WERI-Rb-1 (cell line): ENCODE measurements at regions not wholly inside any gene's neighbourhood (a gene's known extent, or its start where the extent isn't known, plus 50 kb on each side); places are given as distances from the start of the nearest gene placed in this dataset.

Experiments
- DNase-seq: peaks from one replicate; pipeline ENCODE4 v3.0.0-alpha.2; 2020
- H3K27ac ChIP-seq: fragments of 250-450 bp; sonication (Bioruptor Pico); 2 replicates; pipeline ENCODE4 v1.5.1; 2020; ENCODE audit warnings: mild to moderate bottlenecking, moderate library complexity
- H3K27me3 ChIP-seq: fragments of 250-450 bp; sonication (Bioruptor Pico); 2 replicates; pipeline ENCODE4 v1.5.1; 2021; ENCODE audit warnings: mild to moderate bottlenecking, low read depth, moderate library complexity; ENCODE audit not compliant: insufficient read depth, severe bottlenecking
- H3K36me3 ChIP-seq: fragments of 250-450 bp; sonication (Bioruptor Pico); 2 replicates; pipeline ENCODE4 v1.5.1; 2020; ENCODE audit warnings: mild to moderate bottlenecking, moderate library complexity
- H3K4me3 ChIP-seq: 2 replicates; pipeline ENCODE4 v1.5.1; 2011; ENCODE audit warnings: low read depth, mild to moderate bottlenecking, control low read depth, low read length
- H3K9me3 ChIP-seq: fragments of 250-450 bp; sonication (Bioruptor Pico); 2 replicates; pipeline ENCODE4 v1.5.1; 2021; ENCODE audit warnings: mild to moderate bottlenecking, moderate library complexity; ENCODE audit not compliant: severe bottlenecking
- TF ChIP-seq, protein P1 (sequence below): IDR thresholded peaks from 2 replicates; pipeline ENCODE4 v1.5.1; 2011; ENCODE audit warnings: low read depth, mild to moderate bottlenecking, control low read depth, inconsistent platforms, low read length

DNA sequence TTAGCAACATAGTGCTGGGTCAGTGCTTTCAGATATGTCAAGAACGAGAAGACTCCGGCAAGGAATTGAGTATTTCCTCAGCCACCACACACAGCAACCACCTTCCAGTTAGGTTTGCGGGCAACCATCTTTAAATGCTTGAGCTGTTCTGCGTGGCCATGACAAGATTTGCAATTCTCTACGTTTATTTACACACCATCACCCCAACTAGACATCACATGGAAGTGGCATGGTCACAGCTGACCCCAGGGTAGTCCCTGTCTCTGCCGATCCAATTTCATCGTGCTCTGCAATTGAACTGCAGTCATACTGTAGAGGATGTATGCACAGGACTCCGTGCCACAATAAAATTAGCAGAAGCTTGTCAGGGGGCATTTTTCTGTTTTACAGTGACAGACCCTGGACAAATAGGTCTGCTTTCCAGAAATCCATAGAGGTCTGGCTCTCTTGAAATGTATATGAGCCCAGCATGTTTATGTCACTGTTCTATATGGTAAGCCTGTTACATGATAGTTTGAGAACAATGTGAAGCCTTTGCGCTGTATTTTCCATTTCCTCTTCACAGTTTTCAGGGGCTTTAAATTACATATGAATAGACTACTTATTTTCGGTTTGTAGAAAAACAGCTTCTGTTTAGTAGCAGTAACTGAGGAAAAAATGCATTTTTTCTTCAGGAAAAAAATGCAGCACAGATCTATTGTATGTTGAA, 605.2 kb downstream of the NR4A2 start:
- Histone ChIP-seq H3K27ac (no peak overlapping the region), H3K9me3 (no peaks in the 10 kb centered on the region), H3K27me3 (no peaks in the 10 kb centered on the region), H3K4me3 (no peak overlapping the region), H3K36me3 (no peaks in the 10 kb centered on the region)
- TF ChIP-seq, protein P1, sequence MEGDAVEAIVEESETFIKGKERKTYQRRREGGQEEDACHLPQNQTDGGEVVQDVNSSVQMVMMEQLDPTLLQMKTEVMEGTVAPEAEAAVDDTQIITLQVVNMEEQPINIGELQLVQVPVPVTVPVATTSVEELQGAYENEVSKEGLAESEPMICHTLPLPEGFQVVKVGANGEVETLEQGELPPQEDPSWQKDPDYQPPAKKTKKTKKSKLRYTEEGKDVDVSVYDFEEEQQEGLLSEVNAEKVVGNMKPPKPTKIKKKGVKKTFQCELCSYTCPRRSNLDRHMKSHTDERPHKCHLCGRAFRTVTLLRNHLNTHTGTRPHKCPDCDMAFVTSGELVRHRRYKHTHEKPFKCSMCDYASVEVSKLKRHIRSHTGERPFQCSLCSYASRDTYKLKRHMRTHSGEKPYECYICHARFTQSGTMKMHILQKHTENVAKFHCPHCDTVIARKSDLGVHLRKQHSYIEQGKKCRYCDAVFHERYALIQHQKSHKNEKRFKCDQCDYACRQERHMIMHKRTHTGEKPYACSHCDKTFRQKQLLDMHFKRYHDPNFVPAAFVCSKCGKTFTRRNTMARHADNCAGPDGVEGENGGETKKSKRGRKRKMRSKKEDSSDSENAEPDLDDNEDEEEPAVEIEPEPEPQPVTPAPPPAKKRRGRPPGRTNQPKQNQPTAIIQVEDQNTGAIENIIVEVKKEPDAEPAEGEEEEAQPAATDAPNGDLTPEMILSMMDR = no peak
- no peak for DNase-seq

DNA sequence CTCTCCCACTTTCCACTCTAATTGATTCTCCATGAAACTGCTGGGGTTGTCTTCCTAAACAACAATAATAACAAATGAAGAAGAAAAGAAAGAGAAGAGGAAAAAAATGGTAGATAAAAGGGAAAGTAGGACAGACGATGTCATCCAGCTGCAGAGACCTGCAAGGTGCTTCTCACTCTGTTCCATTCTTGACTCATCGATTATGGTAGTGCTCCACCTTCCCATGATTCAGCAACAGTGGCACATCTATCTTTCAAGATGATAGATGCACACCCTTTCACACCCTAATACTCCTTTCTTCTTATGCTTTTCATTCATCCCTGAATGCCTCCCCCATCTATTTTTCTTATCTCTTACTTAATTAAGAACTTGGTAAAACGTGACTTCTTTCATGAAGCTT, 610.2 kb downstream of the NR4A2 start:
- TF ChIP-seq, protein P1 = no peak
- no peak overlapping the region for H3K4me3 ChIP-seq
- H3K36me3 ChIP-seq = no peaks in the 10 kb centered on the region
- H3K9me3 ChIP-seq = no peaks in the 10 kb centered on the region
- H3K27ac ChIP-seq = no peak overlapping the region
- no peaks in the 10 kb centered on the region for H3K27me3 ChIP-seq
- no peak for DNase-seq

DNA sequence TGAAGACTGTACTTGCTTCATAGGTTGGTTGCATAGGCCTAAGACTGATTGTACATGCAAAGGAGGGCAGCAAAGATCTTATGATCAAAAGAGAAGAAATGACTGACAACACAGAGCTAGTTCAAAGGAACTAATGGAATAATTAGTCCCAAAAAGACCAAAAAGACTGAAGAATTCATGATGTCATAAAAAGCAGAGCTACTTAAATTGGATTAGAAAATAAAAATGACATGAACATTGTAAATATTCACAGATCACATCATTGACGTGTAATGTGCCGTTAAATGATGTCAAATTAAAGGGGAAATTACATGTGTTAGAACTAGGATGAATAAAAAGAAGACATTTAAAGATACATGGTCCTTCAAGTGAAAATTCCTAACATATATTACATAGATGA, 616.8 kb downstream of the NR4A2 start:
- TF ChIP-seq, protein P1 = no peak
- H3K36me3 ChIP-seq = no peaks in the 10 kb centered on the region
- no peaks in the 10 kb centered on the region for H3K9me3 ChIP-seq

DNA sequence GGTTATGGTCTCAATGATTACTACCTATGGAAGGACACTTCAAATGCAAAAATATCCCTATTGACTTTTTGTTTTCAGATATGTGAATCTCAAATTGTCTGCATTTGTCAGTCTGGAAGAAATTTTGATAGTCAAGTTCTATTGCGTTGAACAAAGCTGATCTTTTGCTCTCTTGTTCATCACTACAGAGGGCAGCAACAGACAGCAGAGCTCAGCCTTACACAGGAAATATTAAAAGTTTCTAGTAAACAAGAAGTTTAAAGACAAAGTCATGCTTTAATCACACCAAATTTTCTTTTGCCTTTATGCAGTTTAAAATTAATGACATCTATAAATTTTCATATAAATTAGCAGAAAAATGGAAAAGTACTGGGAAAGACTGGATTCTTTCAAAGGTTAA, 617.5 kb downstream of the NR4A2 start:
- Histone ChIP-seq H3K36me3 (no peaks in the 10 kb centered on the region), H3K27ac (no peak overlapping the region), H3K4me3 (no peak overlapping the region), H3K27me3 (no peaks in the 10 kb centered on the region), H3K9me3 (no peaks in the 10 kb centered on the region)
- DNase-seq = no peak
- TF ChIP-seq, protein P1 = no peak

More for the DNA sequence above, 616.8 kb downstream of the NR4A2 start:
- Histone ChIP-seq H3K4me3 (no peak overlapping the region), H3K27ac (no peak overlapping the region), H3K27me3 (no peaks in the 10 kb centered on the region)
- DNase-seq = no peak

DNA sequence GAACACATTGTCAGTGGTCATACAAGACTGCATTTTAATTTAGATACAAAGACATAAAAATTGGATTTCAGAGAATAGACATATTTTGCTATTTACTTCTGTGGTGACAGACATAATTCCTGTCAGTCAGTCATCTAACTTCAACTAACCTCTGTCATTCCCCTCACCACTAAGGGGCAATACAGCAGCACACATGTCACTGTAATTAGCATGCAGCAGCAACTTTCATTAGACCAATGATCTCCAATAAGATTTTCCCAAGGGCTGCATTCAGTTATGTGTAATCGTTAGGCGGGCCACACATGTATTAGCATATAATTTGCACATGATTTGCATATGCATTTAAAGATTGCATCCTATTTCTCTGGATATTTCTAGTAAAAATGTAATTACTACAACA, 624.5 kb downstream of the NR4A2 start:
- TF ChIP-seq, protein P1 = no peak; the same call in 1 of the 2 replicates
- Histone ChIP-seq H3K27ac (no peak overlapping the region), H3K27me3 (no peaks in the 10 kb centered on the region), H3K4me3 (no peak overlapping the region), H3K36me3 (no peaks in the 10 kb centered on the region), H3K9me3 (no peaks in the 10 kb centered on the region)
- peak; percentile 18 for DNase-seq

DNA sequence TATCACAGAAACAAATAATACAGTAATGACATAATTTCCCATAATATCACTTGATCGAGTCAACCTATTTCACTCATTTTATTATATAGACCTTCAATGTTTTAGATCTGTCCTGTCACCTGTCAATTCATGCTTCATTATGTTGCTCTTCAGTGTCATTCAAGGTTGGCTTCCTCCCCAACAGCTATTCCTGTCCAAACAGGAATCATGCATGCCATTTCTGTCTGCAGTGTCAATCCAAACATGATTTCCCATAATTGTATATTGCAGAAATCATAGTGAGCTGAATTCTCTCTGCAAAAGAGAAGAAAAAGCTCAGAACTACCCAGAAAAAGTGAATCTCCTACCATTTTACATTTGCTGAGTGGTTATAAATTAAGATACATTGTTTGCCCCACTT, 628.6 kb downstream of the NR4A2 start:
- DNase-seq = no peak
- no peaks in the 10 kb centered on the region for H3K9me3 ChIP-seq
- TF ChIP-seq, protein P1 = no peak
- no peaks in the 10 kb centered on the region for H3K27me3 ChIP-seq
- no peak overlapping the region for H3K27ac ChIP-seq
- no peak overlapping the region for H3K4me3 ChIP-seq
- no peaks in the 10 kb centered on the region for H3K36me3 ChIP-seq
